ENCODE measurements at regions not wholly inside any gene's neighbourhood (a gene's known extent, or its start where the extent isn't known, plus 50 kb on each side); places are given as distances from the start of the nearest gene placed in this dataset.
A peak's percentile ranks its signal among the peaks of the same experiment; 100 is the strongest.

DNA sequence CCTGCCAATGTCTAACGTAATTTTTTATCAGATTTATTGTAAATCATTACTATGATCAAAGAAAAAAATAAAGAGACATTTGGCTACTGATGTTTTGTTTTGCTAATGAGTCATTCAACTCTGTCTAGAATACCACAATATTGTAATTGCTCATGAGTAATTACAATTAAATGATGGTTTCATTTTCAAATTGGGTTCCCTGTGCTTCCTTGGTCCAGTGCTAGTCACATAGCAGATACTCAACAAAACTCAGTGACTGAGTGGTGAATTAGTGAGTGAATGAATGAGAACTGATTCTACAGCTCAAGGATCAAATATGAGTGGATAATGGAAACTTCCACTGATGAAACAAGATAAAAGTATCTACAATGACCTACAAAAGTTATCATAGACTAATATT lies 304.7 kb downstream of the POU4F1 start:
- Histone ChIP-seq H3K36me3 (ENCODE audit: low read depth) (no peaks in the 10 kb centered on the region), H3K27ac (no peak overlapping the region), H3K4me2 (ENCODE audit: unreplicated experiment) (no peak overlapping the region), H3K79me2 (ENCODE audit: insufficient read depth) (no peaks in the 10 kb centered on the region), H3K27me3 (replicated peaks; ENCODE audit: insufficient read depth) (peaks cover 30% of the 10 kb centered on the region), H3K9me2 (ENCODE audit: insufficient read depth) (no peaks in the 10 kb centered on the region), H3K9me3 (ENCODE audit: low read depth) (no peaks in the 10 kb centered on the region), H2AFZ (no peak overlapping the region), H3K4me3 (no peak overlapping the region), H3K9ac (no peak overlapping the region), H3F3A (ENCODE audit: insufficient read depth) (no peaks in the 10 kb centered on the region), H3K4me1 (ENCODE audit: insufficient read depth) (no peaks in the 10 kb centered on the region), H4K20me1 (ENCODE audit: insufficient read depth) (no peaks in the 10 kb centered on the region)
- TF ChIP-seq EZH2 (IDR thresholded peaks at IDR 0.05; ENCODE audit: insufficient read depth, poor library complexity, severe bottlenecking) (no peak), EZH2phosphoT487 (IDR thresholded peaks at IDR 0.05; ENCODE audit: insufficient read depth, low read depth) (no peak)
- DNase-seq = peak; percentile 19
- in situ Hi-C loops (cut with MboI) = no loop called here
- WGBS, 2 experiments (ENCODE audit: low coverage in 1 of 2, low lambda C conversion rate in 2 of 2, missing lambda C conversion rate in 2 of 2) = 34 to 45% methylated on average over 1 of the region's 1 CpG

DNA sequence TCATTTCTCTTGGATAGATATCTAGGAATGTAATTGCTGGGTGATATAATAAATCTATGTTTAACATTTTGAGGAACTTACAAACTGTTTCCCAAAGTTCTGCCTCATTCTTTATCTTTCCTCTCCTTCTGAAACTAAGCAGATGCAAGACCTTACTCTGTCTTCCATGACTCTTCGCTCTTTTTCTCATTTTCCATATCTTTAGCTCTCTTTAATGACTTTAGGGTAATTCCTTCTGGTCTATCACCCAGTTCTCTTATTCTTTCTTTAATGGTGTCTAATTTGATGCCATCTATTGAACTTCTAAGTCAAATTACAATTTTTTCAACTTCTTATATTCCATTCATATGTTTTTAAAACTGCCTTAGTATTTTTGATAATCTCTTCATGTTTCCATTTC lies 316.6 kb downstream of the POU4F1 start:
- Histone ChIP-seq H3K9me3 (ENCODE audit: low read depth) (no peaks in the 10 kb centered on the region), H3K27me3 (replicated peaks; ENCODE audit: insufficient read depth) (peaks cover 4% of the 10 kb centered on the region), H3K4me3 (no peak overlapping the region), H3K4me1 (ENCODE audit: insufficient read depth) (no peaks in the 10 kb centered on the region), H3F3A (ENCODE audit: insufficient read depth) (no peaks in the 10 kb centered on the region), H2AFZ (no peak overlapping the region), H3K9ac (no peak overlapping the region), H4K20me1 (ENCODE audit: insufficient read depth) (no peaks in the 10 kb centered on the region), H3K9me2 (ENCODE audit: insufficient read depth) (no peaks in the 10 kb centered on the region), H3K27ac (no peak overlapping the region), H3K36me3 (ENCODE audit: low read depth) (no peaks in the 10 kb centered on the region), H3K79me2 (ENCODE audit: insufficient read depth) (no peaks in the 10 kb centered on the region), H3K4me2 (ENCODE audit: unreplicated experiment) (no peak overlapping the region)
- no peak for DNase-seq
- WGBS, 2 experiments (ENCODE audit: low coverage in 1 of 2, low lambda C conversion rate in 2 of 2, missing lambda C conversion rate in 2 of 2) = 0 to 3% methylated on average over 1 of the region's 1 CpG
- TF ChIP-seq EZH2 (IDR thresholded peaks at IDR 0.05; ENCODE audit: insufficient read depth, poor library complexity, severe bottlenecking) (no peak), EZH2phosphoT487 (IDR thresholded peaks at IDR 0.05; ENCODE audit: insufficient read depth, low read depth) (no peak)
- in situ Hi-C loops (cut with MboI) = no loop called here

GRCh38 chr13:78265098-78265497 lies 338.3 kb downstream of the POU4F1 start:
- TF ChIP-seq EZH2phosphoT487 (IDR thresholded peaks at IDR 0.05; ENCODE audit: insufficient read depth, low read depth) = no peak
- TF ChIP-seq EZH2 (IDR thresholded peaks at IDR 0.05; ENCODE audit: insufficient read depth, poor library complexity, severe bottlenecking) = no peak
- DNase-seq = peak; percentile 2
- in situ Hi-C loops (cut with MboI) = no loop called here
- no peak overlapping the region for H2AFZ ChIP-seq
- H3K9me3 ChIP-seq (ENCODE audit: low read depth) = no peaks in the 10 kb centered on the region
- no peaks in the 10 kb centered on the region for H3K9me2 ChIP-seq (ENCODE audit: insufficient read depth)
- no peaks in the 10 kb centered on the region for H4K20me1 ChIP-seq (ENCODE audit: insufficient read depth)
- H3K4me1 ChIP-seq (ENCODE audit: insufficient read depth) = no peaks in the 10 kb centered on the region
- no peaks in the 10 kb centered on the region for H3F3A ChIP-seq (ENCODE audit: insufficient read depth)
- no peak overlapping the region for H3K4me3 ChIP-seq
- no peak overlapping the region for H3K27ac ChIP-seq
- no peaks in the 10 kb centered on the region for H3K27me3 ChIP-seq (replicated peaks; ENCODE audit: insufficient read depth)
- H3K9ac ChIP-seq = no peak overlapping the region
- no peaks in the 10 kb centered on the region for H3K79me2 ChIP-seq (ENCODE audit: insufficient read depth)
- H3K4me2 ChIP-seq (ENCODE audit: unreplicated experiment) = no peak overlapping the region
- H3K36me3 ChIP-seq (ENCODE audit: low read depth) = no peaks in the 10 kb centered on the region
- WGBS, 2 experiments (ENCODE audit: low coverage in 1 of 2, low lambda C conversion rate in 2 of 2, missing lambda C conversion rate in 2 of 2) = 7 to 9% methylated on average over 4 of the region's 4 CpGs

DNA sequence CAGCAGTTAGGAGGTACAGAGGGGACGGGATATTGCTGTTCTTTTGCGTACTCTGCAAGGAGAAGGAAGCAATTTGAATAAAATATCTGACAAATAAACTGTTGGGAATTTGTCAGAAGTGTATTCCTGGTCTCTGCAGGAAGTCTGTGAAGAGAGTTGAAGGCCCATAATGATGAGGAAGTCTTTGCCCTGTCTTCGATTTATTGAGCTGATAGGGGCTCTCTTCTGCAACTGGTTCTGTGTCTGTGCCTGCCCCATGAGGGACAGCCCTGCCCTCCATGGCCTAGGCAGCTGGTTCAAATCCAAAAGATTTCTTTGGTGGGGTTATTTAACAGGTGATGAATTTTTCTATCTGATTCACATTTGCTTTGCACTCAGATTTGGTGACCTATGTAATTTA lies 339.7 kb upstream of the EDNRB start:
- in situ Hi-C loops (cut with MboI) = no loop called here
- H3K9me3 ChIP-seq (ENCODE audit: low read depth) = no peaks in the 10 kb centered on the region
- DNase-seq = no peak
- H3K27me3 ChIP-seq (replicated peaks; ENCODE audit: insufficient read depth) = peaks cover 10% of the 10 kb centered on the region; the same call in 1 of the 2 replicates
- H3K9ac ChIP-seq = no peak overlapping the region
- no peak overlapping the region for H3K4me3 ChIP-seq
- TF ChIP-seq EZH2phosphoT487 (IDR thresholded peaks at IDR 0.05; ENCODE audit: insufficient read depth, low read depth) (no peak), EZH2 (IDR thresholded peaks at IDR 0.05; ENCODE audit: insufficient read depth, poor library complexity, severe bottlenecking) (no peak)
- H2AFZ ChIP-seq = no peak overlapping the region
- H3K9me2 ChIP-seq (ENCODE audit: insufficient read depth) = no peaks in the 10 kb centered on the region
- no peaks in the 10 kb centered on the region for H3K79me2 ChIP-seq (ENCODE audit: insufficient read depth)
- no peaks in the 10 kb centered on the region for H4K20me1 ChIP-seq (ENCODE audit: insufficient read depth)
- H3K4me1 ChIP-seq (ENCODE audit: insufficient read depth) = no peaks in the 10 kb centered on the region
- H3K36me3 ChIP-seq (ENCODE audit: low read depth) = no peaks in the 10 kb centered on the region
- no peak overlapping the region for H3K27ac ChIP-seq
- H3F3A ChIP-seq (ENCODE audit: insufficient read depth) = no peaks in the 10 kb centered on the region
- no peak overlapping the region for H3K4me2 ChIP-seq (ENCODE audit: unreplicated experiment)
- 6 to 7% methylated on average over 3 of the region's 3 CpGs for WGBS, 2 experiments (ENCODE audit: low coverage in 1 of 2, low lambda C conversion rate in 2 of 2, missing lambda C conversion rate in 2 of 2)

DNA sequence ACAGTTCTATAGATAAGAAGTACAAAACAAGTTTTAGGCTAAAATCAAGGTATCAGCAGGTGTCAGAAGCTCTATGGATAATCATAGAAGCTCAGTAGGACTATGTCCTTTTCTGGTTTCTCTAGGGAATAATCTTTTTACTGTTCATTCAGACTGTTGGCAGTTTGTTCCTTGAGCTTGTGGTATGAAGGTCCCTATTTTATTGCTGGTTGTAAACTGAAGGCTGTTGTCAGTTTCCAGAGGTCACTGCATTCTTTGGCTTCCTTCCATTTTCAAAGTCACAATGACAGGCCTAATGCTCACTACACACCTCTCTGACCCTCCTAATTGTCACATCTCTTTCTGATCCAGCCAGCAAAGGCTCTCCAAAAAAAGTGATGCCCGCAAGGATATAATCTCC lies 337.9 kb upstream of the EDNRB start:
- in situ Hi-C loops (cut with MboI) = no loop called here
- TF ChIP-seq EZH2 (IDR thresholded peaks at IDR 0.05; ENCODE audit: insufficient read depth, poor library complexity, severe bottlenecking) (no peak), EZH2phosphoT487 (IDR thresholded peaks at IDR 0.05; ENCODE audit: insufficient read depth, low read depth) (no peak)
- Histone ChIP-seq H3F3A (ENCODE audit: insufficient read depth) (no peaks in the 10 kb centered on the region), H3K79me2 (ENCODE audit: insufficient read depth) (no peaks in the 10 kb centered on the region), H3K36me3 (ENCODE audit: low read depth) (no peaks in the 10 kb centered on the region), H3K27ac (no peak overlapping the region), H3K4me2 (ENCODE audit: unreplicated experiment) (no peak overlapping the region), H3K9me2 (ENCODE audit: insufficient read depth) (no peaks in the 10 kb centered on the region), H3K9me3 (ENCODE audit: low read depth) (no peaks in the 10 kb centered on the region), H3K4me1 (ENCODE audit: insufficient read depth) (no peaks in the 10 kb centered on the region), H3K9ac (no peak overlapping the region), H3K4me3 (no peak overlapping the region), H2AFZ (no peak overlapping the region), H3K27me3 (replicated peaks; ENCODE audit: insufficient read depth) (peaks cover 10% of the 10 kb centered on the region; the same call in 1 of the 2 replicates), H4K20me1 (ENCODE audit: insufficient read depth) (no peaks in the 10 kb centered on the region)
- no peak for DNase-seq
- WGBS, 2 experiments (ENCODE audit: low coverage in 1 of 2, low lambda C conversion rate in 2 of 2, missing lambda C conversion rate in 2 of 2) = 38 to 41% methylated on average over 1 of the region's 1 CpG

Data from GM23248 (cell line).